C4-2B (cell line): ENCODE measurements at regions not wholly inside any gene's neighbourhood (a gene's known extent, or its start where the extent isn't known, plus 50 kb on each side); places are given as distances from the start of the nearest gene placed in this dataset.
"Not testable (repeated sequence)": the region's sequence is repeated elsewhere in the genome, so short reads cannot be mapped to it uniquely, and the experiment has no call there.

ENCODE experiments used
- H3K27ac ChIP-seq: fragments of 450-650 bp; 2 replicates; pipeline ENCODE4 v1.5.1; 2017
- CTCF ChIP-seq: fragments of 450-650 bp; conservative IDR thresholded peaks from 2 replicates; pipeline ENCODE4 v1.5.1; 2017; ENCODE audit warnings: mild to moderate bottlenecking
- ZFX ChIP-seq: fragments of 450-650 bp; IDR thresholded peaks from 2 replicates; pipeline ENCODE4 v1.6.1; 2017

DNA sequence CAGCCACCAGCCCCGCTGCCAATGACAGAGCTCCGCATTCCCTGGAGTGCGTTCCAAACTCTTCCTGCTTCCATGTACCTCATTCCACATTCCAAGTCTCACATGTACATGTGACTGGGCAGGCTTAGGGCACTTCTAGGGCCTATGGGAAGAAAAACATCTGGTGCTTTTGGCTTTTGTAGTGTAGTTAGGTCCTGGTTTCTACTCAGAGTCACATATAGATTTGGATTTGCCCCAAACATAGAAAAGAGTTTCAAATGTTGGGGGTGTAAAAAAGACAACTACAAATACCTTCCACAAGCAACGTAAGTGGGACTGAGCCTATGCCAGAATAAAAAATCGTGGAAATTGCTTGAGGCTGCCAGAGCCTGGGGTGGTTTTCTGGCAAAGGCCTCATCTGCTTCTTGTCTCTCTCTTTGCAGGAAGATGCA, 84.1 kb downstream of the ZNF467 start:
- no peak for TF ChIP-seq ZFX
- no peak for TF ChIP-seq CTCF
- H3K27ac ChIP-seq, result no peak overlapping the region

- no peak overlapping the region for H3K27ac ChIP-seq
- TF ChIP-seq ZFX, result no peak
- TF ChIP-seq CTCF, result no peak
Observed at GRCh38 chr7:149688836-149689235, 84.6 kb downstream of the ZNF467 start.

- not testable (repeated sequence) for H3K27ac ChIP-seq
Observed at GRCh38 chr7:149687820-149688219, 85.6 kb downstream of the ZNF467 start.

GRCh38 chr7:149686449-149686848, 86.9 kb downstream of the ZNF467 start:
- TF ChIP-seq ZFX (no peak), CTCF (no peak)
- no peak overlapping the region for H3K27ac ChIP-seq

DNA sequence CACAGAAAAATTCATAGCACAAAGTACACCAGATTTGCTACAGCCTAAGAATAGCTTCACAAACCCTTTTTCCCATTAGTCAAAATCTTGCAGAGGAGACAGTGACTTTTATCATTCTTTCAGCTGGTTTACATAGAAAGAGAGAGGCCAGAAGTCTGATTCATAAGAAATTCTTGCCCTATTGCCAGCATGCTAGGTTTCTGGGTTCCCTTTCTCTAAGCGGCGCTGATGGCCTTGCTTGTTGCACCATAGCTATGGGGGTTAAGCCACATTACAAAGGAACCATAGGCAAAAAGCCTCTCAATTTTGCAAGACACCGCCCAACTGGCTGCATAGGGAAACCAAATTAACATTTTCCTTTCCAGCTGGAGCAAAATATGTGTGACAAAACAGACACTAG, 87.4 kb downstream of the ZNF467 start:
- TF ChIP-seq ZFX (no peak), CTCF (no peak)
- no peak overlapping the region for H3K27ac ChIP-seq

GRCh38 chr7:149685455-149685854, 87.9 kb downstream of the ZNF467 start:
- TF ChIP-seq ZFX (no peak), CTCF (no peak)
- H3K27ac ChIP-seq, result no peak overlapping the region

DNA sequence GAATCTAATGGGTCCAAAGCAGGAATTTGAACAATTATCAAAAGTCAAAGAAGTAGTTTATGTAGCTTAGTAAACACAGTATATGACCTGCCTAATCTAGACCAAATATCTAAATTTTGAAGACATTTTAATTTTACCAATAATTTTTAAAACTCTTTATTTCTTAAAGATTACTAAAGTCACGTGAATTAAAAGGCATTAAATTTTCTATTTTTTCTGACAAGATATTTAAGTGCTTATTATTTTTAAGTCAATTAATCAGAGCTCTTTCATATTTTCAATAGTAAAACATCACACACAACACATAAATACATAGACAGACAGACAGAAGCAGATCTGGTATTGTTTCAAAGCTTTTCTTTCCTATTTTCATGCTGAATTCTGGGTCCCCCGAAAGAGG, 89.5 kb downstream of the ZNF467 start:
- no peak for TF ChIP-seq CTCF
- TF ChIP-seq ZFX, result no peak
- no peak overlapping the region for H3K27ac ChIP-seq

DNA sequence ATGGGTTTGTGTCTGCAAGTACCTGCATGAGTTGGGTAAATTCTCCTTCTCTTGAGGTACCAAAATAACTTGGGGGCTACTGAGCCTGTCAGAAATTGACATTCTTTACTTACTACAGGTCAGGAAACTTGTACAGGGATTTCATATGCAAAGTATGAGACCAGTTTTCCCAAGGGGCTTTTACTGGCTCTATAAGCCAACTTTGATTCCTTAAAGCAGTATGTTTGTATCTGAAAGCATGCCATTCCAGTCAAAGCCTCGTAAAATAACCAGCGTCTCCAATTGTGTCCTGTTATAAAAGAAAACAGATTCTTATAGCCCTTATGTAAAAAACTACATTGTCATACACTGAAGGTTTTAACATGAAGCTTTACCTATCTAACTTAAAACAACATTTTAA, 90.2 kb downstream of the ZNF467 start:
- TF ChIP-seq CTCF, result no peak
- no peak for TF ChIP-seq ZFX

More for the DNA sequence above, 90.2 kb downstream of the ZNF467 start:
- H3K27ac ChIP-seq, result no peak overlapping the region
